Peyer's patch (tissue), 4 donors: ENCODE measurements at regions not wholly inside any gene's neighbourhood (a gene's known extent, or its start where the extent isn't known, plus 50 kb on each side); places are given as distances from the start of the nearest gene placed in this dataset.

Source experiments
- CTCF ChIP-seq, 6 experiments: fragments of 450-650 bp in 4 of 6; fragments of 200-600 bp in 2 of 6; sonication (generic) in 1 of 6; IDR thresholded peaks; one replicate each; pipeline ENCODE4 v1.5.1; 2017 to 2019; ENCODE audit warnings: antibody characterized with exemption in 6 of 6, mild to moderate bottlenecking in 3 of 6, moderate library complexity in 1 of 6
- POLR2A ChIP-seq, 2 donors: fragments of 450-650 bp; IDR thresholded peaks; one replicate each; pipeline ENCODE4 v1.5.1; 2017; ENCODE audit warnings: antibody characterized with exemption in 2 of 2, mild to moderate bottlenecking in 2 of 2, moderate library complexity in 2 of 2

GRCh38 chr7:41917-42565 is 150.3 kb upstream of the FAM20C start:
- TF ChIP-seq CTCF (IDR thresholded peaks at IDR 0.05) (no peak), POLR2A (IDR thresholded peaks at IDR 0.05) (no peak)
